ENCODE measurements at regions not wholly inside any gene's neighbourhood (a gene's known extent, or its start where the extent isn't known, plus 50 kb on each side); places are given as distances from the start of the nearest gene placed in this dataset.
A peak's percentile ranks its signal among the peaks of the same experiment; 100 is the strongest.
"Not testable (repeated sequence)": the region's sequence is repeated elsewhere in the genome, so short reads cannot be mapped to it uniquely, and the experiment has no call there.

- H3K27ac ChIP-seq (ENCODE audit: low read length), result peak overlapping the region; percentile 89
- no peaks in the 10 kb centered on the region for H3K36me3 ChIP-seq (ENCODE audit: control insufficient read depth, insufficient read depth, low read length)
- no peaks in the 10 kb centered on the region for H3K27me3 ChIP-seq (ENCODE audit: control insufficient read depth, insufficient read depth, low read length)
- H3K4me3 ChIP-seq (ENCODE audit: low read length), result no peak overlapping the region
- no peaks in the 10 kb centered on the region for H3K9me3 ChIP-seq (ENCODE audit: control insufficient read depth, low read depth, low read length)
- peak; percentile 94 to 99 for DNase-seq
- H3K4me1 ChIP-seq (ENCODE audit: control insufficient read depth, insufficient read depth, low read length), result peaks cover 34% of the 10 kb centered on the region
- no CpG with 5 or more reads among the region's 11 CpGs for WGBS (ENCODE audit: insufficient coverage, low lambda C conversion rate)
These were observed 104.9 kb downstream of the SNX5 start for GRCh38 chr20:17863577-17864292.

- WGBS (ENCODE audit: insufficient coverage, low lambda C conversion rate), result no CpG with 5 or more reads among the region's 4 CpGs
- H3K27me3 ChIP-seq (ENCODE audit: control insufficient read depth, insufficient read depth, low read length), result no peaks in the 10 kb centered on the region
- no peak for DNase-seq
- H3K4me1 ChIP-seq (ENCODE audit: control insufficient read depth, insufficient read depth, low read length), result peaks cover 34% of the 10 kb centered on the region
- H3K27ac ChIP-seq (ENCODE audit: low read length), result peak overlapping the region; percentile 89
- no peak overlapping the region for H3K4me3 ChIP-seq (ENCODE audit: low read length)
- no peaks in the 10 kb centered on the region for H3K9me3 ChIP-seq (ENCODE audit: control insufficient read depth, low read depth, low read length)
- H3K36me3 ChIP-seq (ENCODE audit: control insufficient read depth, insufficient read depth, low read length), result no peaks in the 10 kb centered on the region
These were observed 105.4 kb downstream of the SNX5 start for GRCh38 chr20:17863209-17863576.

- Histone ChIP-seq H3K4me1 (ENCODE audit: control insufficient read depth, insufficient read depth, low read length) (peaks cover 36% of the 10 kb centered on the region), H3K4me3 (ENCODE audit: low read length) (no peak overlapping the region), H3K36me3 (ENCODE audit: control insufficient read depth, insufficient read depth, low read length) (no peaks in the 10 kb centered on the region), H3K27ac (ENCODE audit: low read length) (no peak overlapping the region), H3K27me3 (ENCODE audit: control insufficient read depth, insufficient read depth, low read length) (no peaks in the 10 kb centered on the region), H3K9me3 (ENCODE audit: control insufficient read depth, low read depth, low read length) (no peaks in the 10 kb centered on the region)
- 100% methylated on average over 1 of the region's 1 CpG for WGBS (ENCODE audit: insufficient coverage, low lambda C conversion rate)
- DNase-seq, result no peak
These were observed 106.4 kb downstream of the SNX5 start for GRCh38 chr20:17862171-17862570.

GRCh38 chr20:17861620-17862019 is 107.0 kb downstream of the SNX5 start:
- DNase-seq; H3K27me3 ChIP-seq (ENCODE audit: control insufficient read depth, insufficient read depth, low read length); H3K9me3 ChIP-seq (ENCODE audit: control insufficient read depth, low read depth, low read length); H3K36me3 ChIP-seq (ENCODE audit: control insufficient read depth, insufficient read depth, low read length); H3K4me3 ChIP-seq (ENCODE audit: low read length); H3K27ac ChIP-seq (ENCODE audit: low read length): not testable (repeated sequence)
- WGBS (ENCODE audit: insufficient coverage, low lambda C conversion rate), result no CpG with 5 or more reads among the region's 9 CpGs
- H3K4me1 ChIP-seq (ENCODE audit: control insufficient read depth, insufficient read depth, low read length), result peaks cover 39% of the 10 kb centered on the region

- no peak overlapping the region for H3K27ac ChIP-seq (ENCODE audit: low read length)
- whole genome bisulfite sequencing (ENCODE audit: insufficient coverage, low lambda C conversion rate), result 90% methylated on average over 2 of the region's 15 CpGs
- H3K9me3 ChIP-seq (ENCODE audit: control insufficient read depth, low read depth, low read length), result no peaks in the 10 kb centered on the region
- H3K4me1 ChIP-seq (ENCODE audit: control insufficient read depth, insufficient read depth, low read length), result peaks cover 45% of the 10 kb centered on the region
- no peaks in the 10 kb centered on the region for H3K27me3 ChIP-seq (ENCODE audit: control insufficient read depth, insufficient read depth, low read length)
- H3K4me3 ChIP-seq (ENCODE audit: low read length), result no peak overlapping the region
- H3K36me3 ChIP-seq (ENCODE audit: control insufficient read depth, insufficient read depth, low read length), result no peaks in the 10 kb centered on the region
- no peak for DNase-seq
These were observed 108.0 kb downstream of the SNX5 start for GRCh38 chr20:17860301-17861197.

GRCh38 chr20:17859616-17860232 is 108.9 kb downstream of the SNX5 start:
- H3K9me3 ChIP-seq (ENCODE audit: control insufficient read depth, low read depth, low read length), result no peaks in the 10 kb centered on the region
- H3K36me3 ChIP-seq (ENCODE audit: control insufficient read depth, insufficient read depth, low read length), result no peaks in the 10 kb centered on the region
- peaks cover 44% of the 10 kb centered on the region for H3K4me1 ChIP-seq (ENCODE audit: control insufficient read depth, insufficient read depth, low read length)
- no CpG with 5 or more reads among the region's 22 CpGs for WGBS (ENCODE audit: insufficient coverage, low lambda C conversion rate)
- no peaks in the 10 kb centered on the region for H3K27me3 ChIP-seq (ENCODE audit: control insufficient read depth, insufficient read depth, low read length)
- no peak for DNase-seq
- H3K4me3 ChIP-seq (ENCODE audit: low read length), result no peak overlapping the region
- H3K27ac ChIP-seq (ENCODE audit: low read length), result no peak overlapping the region

- Histone ChIP-seq H3K4me3 (ENCODE audit: low read length) (no peak overlapping the region), H3K36me3 (ENCODE audit: control insufficient read depth, insufficient read depth, low read length) (no peaks in the 10 kb centered on the region), H3K4me1 (ENCODE audit: control insufficient read depth, insufficient read depth, low read length) (peaks cover 39% of the 10 kb centered on the region), H3K27me3 (ENCODE audit: control insufficient read depth, insufficient read depth, low read length) (no peaks in the 10 kb centered on the region), H3K27ac (ENCODE audit: low read length) (no peak overlapping the region), H3K9me3 (ENCODE audit: control insufficient read depth, low read depth, low read length) (no peaks in the 10 kb centered on the region)
- WGBS (ENCODE audit: insufficient coverage, low lambda C conversion rate), result no CpG with 5 or more reads among the region's 7 CpGs
- no peak for DNase-seq
These were observed 109.5 kb downstream of the SNX5 start for GRCh38 chr20:17859002-17859615.

GRCh38 chr20:17858450-17859001 is 110.1 kb downstream of the SNX5 start:
- DNase-seq, result no peak
- H3K4me1 ChIP-seq (ENCODE audit: control insufficient read depth, insufficient read depth, low read length), result peaks cover 40% of the 10 kb centered on the region
- H3K27me3 ChIP-seq (ENCODE audit: control insufficient read depth, insufficient read depth, low read length), result no peaks in the 10 kb centered on the region
- H3K36me3 ChIP-seq (ENCODE audit: control insufficient read depth, insufficient read depth, low read length), result no peaks in the 10 kb centered on the region
- WGBS (ENCODE audit: insufficient coverage, low lambda C conversion rate), result no CpG with 5 or more reads among the region's 13 CpGs
- H3K9me3 ChIP-seq (ENCODE audit: control insufficient read depth, low read depth, low read length), result no peaks in the 10 kb centered on the region
- H3K27ac ChIP-seq (ENCODE audit: low read length), result no peak overlapping the region
- no peak overlapping the region for H3K4me3 ChIP-seq (ENCODE audit: low read length)

- Histone ChIP-seq H3K4me3 (ENCODE audit: low read length) (no peak overlapping the region), H3K9me3 (ENCODE audit: control insufficient read depth, low read depth, low read length) (no peaks in the 10 kb centered on the region), H3K36me3 (ENCODE audit: control insufficient read depth, insufficient read depth, low read length) (no peaks in the 10 kb centered on the region), H3K27me3 (ENCODE audit: control insufficient read depth, insufficient read depth, low read length) (no peaks in the 10 kb centered on the region), H3K27ac (ENCODE audit: low read length) (no peak overlapping the region), H3K4me1 (ENCODE audit: control insufficient read depth, insufficient read depth, low read length) (peaks cover 40% of the 10 kb centered on the region)
- DNase-seq, result no peak
- WGBS (ENCODE audit: insufficient coverage, low lambda C conversion rate), result no CpG with 5 or more reads among the region's 4 CpGs
These were observed 110.8 kb downstream of the SNX5 start for GRCh38 chr20:17857639-17858449.

All from large intestine (tissue), 3 donors.